OCI-LY3 (cell line): ENCODE measurements at regions not wholly inside any gene's neighbourhood (a gene's known extent, or its start where the extent isn't known, plus 50 kb on each side); places are given as distances from the start of the nearest gene placed in this dataset.

ENCODE experiments used
- H2AFZ ChIP-seq: fragments of 200-600, 300-600 bp; shearing (Covaris generic); 2 replicates; pipeline ENCODE4 v1.6.0; 2014; ENCODE audit warnings: antibody characterized with exemption, low read depth, low read length
- H3K27ac ChIP-seq: fragments of 200-600, 300-600 bp; sonication (generic); 2 replicates; pipeline ENCODE4 v1.5.1; 2014; ENCODE audit warnings: mild to moderate bottlenecking, low read length, moderate library complexity, mixed read lengths
- H3K27me3 ChIP-seq: fragments of 200-600, 300-600 bp; sonication (generic); 2 replicates; pipeline ENCODE4 v1.6.1; 2014; ENCODE audit warnings: low read depth, low read length, mixed read lengths
- H3K36me3 ChIP-seq: fragments of 200-600, 300-600 bp; sonication (generic); replicated peaks from 2 replicates; pipeline ENCODE3; 2014; ENCODE audit warnings: low read depth, low read length, mixed read lengths
- H3K4me1 ChIP-seq: fragments of 300-600, 200-600 bp; sonication (generic); 2 replicates; pipeline ENCODE4 v1.6.1; 2014; ENCODE audit warnings: low read length, mixed read lengths
- H3K4me2 ChIP-seq: fragments of 200-600, 300-600 bp; sonication (generic); 2 replicates; pipeline ENCODE4 v1.6.1; 2014; ENCODE audit warnings: low read length, mixed read lengths
- H3K4me3 ChIP-seq: fragments of 300-600, 200-600 bp; sonication (generic); 2 replicates; pipeline ENCODE4 v1.5.1; 2014; ENCODE audit warnings: antibody characterized with exemption, mild to moderate bottlenecking, low read length, moderate library complexity
- H3K79me2 ChIP-seq: fragments of 300-600, 200-600 bp; shearing (Covaris generic); 2 replicates; pipeline ENCODE4 v1.6.1; 2014; ENCODE audit warnings: mild to moderate bottlenecking, low read length, mixed read lengths
- H3K9ac ChIP-seq: fragments of 300-600, 200-600 bp; shearing (Covaris generic); 2 replicates; pipeline ENCODE4 v1.6.0; 2014; ENCODE audit warnings: mild to moderate bottlenecking, low read length, moderate library complexity
- H3K9me3 ChIP-seq: fragments of 200-600, 300-600 bp; shearing (Covaris generic); 2 replicates; pipeline ENCODE4 v1.6.1; 2014; ENCODE audit warnings: low read length, mixed read lengths; ENCODE audit not compliant: insufficient read depth
- H4K20me1 ChIP-seq: fragments of 200-600, 300-600 bp; sonication (generic); 2 replicates; pipeline ENCODE4 v1.6.1; 2016; ENCODE audit warnings: low read length, mixed read lengths; ENCODE audit not compliant: insufficient read depth
- EZH2phosphoT487 ChIP-seq: fragments of 200-600 bp; shearing (Covaris generic); IDR thresholded peaks from 2 replicates; pipeline ENCODE4 v1.6.1; 2018; ENCODE audit warnings: antibody characterized with exemption, mixed run types, low read depth
- TF ChIP-seq, protein P1 (sequence below): fragments of 200-600, 300-600 bp; sonication (generic); IDR thresholded peaks from 2 replicates; pipeline ENCODE4 v1.5.1; 2014; ENCODE audit warnings: antibody characterized with exemption, low read length, low read depth

DNA sequence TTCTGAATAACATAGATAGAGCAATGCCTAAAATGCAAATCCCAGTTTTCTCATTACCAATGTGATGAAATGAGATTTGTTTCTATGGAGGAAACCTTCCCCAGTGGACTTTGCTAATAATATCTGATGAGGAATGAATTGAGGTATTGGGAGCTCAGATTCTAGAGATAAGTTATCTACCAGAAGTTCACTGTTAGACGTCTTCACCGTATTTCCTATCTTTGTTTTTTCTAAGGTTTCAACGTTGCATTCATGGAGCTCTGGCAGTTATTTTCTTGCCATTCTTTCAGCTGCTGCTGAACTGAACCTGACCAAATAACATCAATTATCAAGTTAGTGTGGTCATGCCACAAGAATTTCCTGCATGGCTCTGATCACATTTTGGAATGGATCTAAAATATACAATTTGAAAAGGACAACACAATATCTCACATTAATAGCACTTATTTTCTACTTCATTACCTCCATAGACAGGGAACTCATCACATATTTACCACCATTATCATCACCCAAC, 511.8 kb upstream of the LCORL start:
- no peaks in the 10 kb centered on the region for H4K20me1 ChIP-seq
- H3K9ac ChIP-seq = no peak overlapping the region
- no peak overlapping the region for H3K4me2 ChIP-seq
- H3K4me1 ChIP-seq = no peaks in the 10 kb centered on the region
- H3K79me2 ChIP-seq = no peaks in the 10 kb centered on the region
- TF ChIP-seq, protein P1, sequence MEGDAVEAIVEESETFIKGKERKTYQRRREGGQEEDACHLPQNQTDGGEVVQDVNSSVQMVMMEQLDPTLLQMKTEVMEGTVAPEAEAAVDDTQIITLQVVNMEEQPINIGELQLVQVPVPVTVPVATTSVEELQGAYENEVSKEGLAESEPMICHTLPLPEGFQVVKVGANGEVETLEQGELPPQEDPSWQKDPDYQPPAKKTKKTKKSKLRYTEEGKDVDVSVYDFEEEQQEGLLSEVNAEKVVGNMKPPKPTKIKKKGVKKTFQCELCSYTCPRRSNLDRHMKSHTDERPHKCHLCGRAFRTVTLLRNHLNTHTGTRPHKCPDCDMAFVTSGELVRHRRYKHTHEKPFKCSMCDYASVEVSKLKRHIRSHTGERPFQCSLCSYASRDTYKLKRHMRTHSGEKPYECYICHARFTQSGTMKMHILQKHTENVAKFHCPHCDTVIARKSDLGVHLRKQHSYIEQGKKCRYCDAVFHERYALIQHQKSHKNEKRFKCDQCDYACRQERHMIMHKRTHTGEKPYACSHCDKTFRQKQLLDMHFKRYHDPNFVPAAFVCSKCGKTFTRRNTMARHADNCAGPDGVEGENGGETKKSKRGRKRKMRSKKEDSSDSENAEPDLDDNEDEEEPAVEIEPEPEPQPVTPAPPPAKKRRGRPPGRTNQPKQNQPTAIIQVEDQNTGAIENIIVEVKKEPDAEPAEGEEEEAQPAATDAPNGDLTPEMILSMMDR = no peak
- no peak for TF ChIP-seq EZH2phosphoT487
- H3K27me3 ChIP-seq = 0 out of 2 replicates have a peak, but pooled peaks cover under 1% of the 10 kb centered on the region
- H3K27ac ChIP-seq = no peak overlapping the region
- 0 out of 2 replicates have a peak, but pooled peaks cover 2% of the 10 kb centered on the region for H3K9me3 ChIP-seq
- H2AFZ ChIP-seq = no peak overlapping the region
- H3K36me3 ChIP-seq = no peaks in the 10 kb centered on the region
- no peak overlapping the region for H3K4me3 ChIP-seq

DNA sequence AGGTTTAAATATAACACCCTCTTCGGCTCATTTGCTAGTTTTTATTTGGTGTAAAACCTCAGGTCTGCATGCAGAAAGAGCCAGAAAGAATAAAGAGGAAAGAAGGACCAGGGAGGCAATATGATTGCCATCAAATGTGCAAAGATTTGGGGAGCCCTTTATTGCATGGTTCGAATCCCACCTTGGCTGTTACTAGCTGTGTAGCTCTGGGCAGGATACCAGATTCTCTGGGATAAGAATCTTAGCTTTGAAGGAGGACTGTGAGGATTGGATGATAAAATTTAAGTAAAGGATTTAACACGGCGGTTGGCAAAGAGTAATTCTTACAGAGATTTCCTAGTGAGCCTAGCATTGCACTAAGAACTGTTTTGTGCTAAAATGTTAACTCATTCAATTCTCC, 510.2 kb upstream of the LCORL start:
- H3K79me2 ChIP-seq = no peaks in the 10 kb centered on the region
- TF ChIP-seq, protein P1 = no peak
- no peak for TF ChIP-seq EZH2phosphoT487
- H3K4me1 ChIP-seq = no peaks in the 10 kb centered on the region
- no peaks in the 10 kb centered on the region for H3K36me3 ChIP-seq
- H4K20me1 ChIP-seq = no peaks in the 10 kb centered on the region
- H3K27ac ChIP-seq = no peak overlapping the region
- no peak overlapping the region for H3K4me3 ChIP-seq
- H3K9ac ChIP-seq = no peak overlapping the region
- H2AFZ ChIP-seq = no peak overlapping the region
- no peak overlapping the region for H3K4me2 ChIP-seq
- 0 out of 2 replicates have a peak, but pooled peaks cover 2% of the 10 kb centered on the region for H3K9me3 ChIP-seq
- no peaks in the 10 kb centered on the region for H3K27me3 ChIP-seq

DNA sequence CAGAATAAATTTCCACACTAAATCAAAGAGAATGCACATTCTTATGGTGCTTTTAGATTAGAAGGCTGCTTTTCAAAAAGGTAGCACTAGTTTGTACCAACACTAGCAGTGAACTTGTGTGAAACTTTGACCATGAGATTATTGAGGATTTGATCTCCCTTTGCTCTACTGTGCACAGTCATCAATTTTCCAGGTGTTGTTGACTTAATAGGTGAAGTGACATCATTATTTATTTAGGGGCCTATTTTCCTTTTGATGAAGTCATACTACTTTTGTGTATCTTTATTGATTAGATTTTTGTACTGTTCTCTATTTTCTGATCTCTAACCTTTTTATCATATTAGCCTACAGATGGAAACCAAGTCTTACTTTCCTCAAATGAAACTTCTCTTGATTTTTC, 507.9 kb upstream of the LCORL start:
- H3K27me3 ChIP-seq = no peaks in the 10 kb centered on the region
- no peaks in the 10 kb centered on the region for H3K36me3 ChIP-seq
- no peaks in the 10 kb centered on the region for H4K20me1 ChIP-seq
- no peak overlapping the region for H3K4me2 ChIP-seq
- H3K9ac ChIP-seq = no peak overlapping the region
- no peaks in the 10 kb centered on the region for H3K4me1 ChIP-seq
- no peak overlapping the region for H3K27ac ChIP-seq
- 0 out of 2 replicates have a peak, but pooled peaks cover 2% of the 10 kb centered on the region for H3K9me3 ChIP-seq
- no peak for TF ChIP-seq EZH2phosphoT487
- TF ChIP-seq, protein P1 = no peak
- no peak overlapping the region for H3K4me3 ChIP-seq
- H3K79me2 ChIP-seq = no peaks in the 10 kb centered on the region
- no peak overlapping the region for H2AFZ ChIP-seq

DNA sequence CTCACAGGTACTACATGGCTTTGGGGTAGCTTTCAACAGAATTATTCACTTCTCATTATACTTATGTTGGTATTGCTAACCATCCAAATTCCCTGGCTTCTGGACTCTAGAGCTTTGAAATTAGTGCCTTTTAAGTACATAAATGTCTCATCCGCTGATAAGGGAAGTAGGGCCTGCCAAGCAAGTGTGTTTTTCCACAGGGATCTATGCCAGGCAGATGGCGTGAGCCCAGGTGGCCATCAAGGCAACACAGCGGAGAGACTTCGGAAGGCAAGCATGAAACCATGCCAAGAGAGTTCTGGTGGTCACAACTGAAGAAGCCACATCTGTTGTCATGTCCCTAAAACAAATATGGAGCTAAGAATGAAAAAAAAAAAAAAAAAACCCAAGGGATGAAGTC, 503.1 kb upstream of the LCORL start:
- no peak overlapping the region for H3K4me2 ChIP-seq
- H3K79me2 ChIP-seq = no peaks in the 10 kb centered on the region
- H3K27ac ChIP-seq = no peak overlapping the region
- no peak overlapping the region for H3K4me3 ChIP-seq
- no peak for TF ChIP-seq EZH2phosphoT487
- TF ChIP-seq, protein P1 = no peak
- H3K36me3 ChIP-seq = no peaks in the 10 kb centered on the region
- no peaks in the 10 kb centered on the region for H4K20me1 ChIP-seq
- H3K9ac ChIP-seq = no peak overlapping the region
- H2AFZ ChIP-seq = no peak overlapping the region
- H3K27me3 ChIP-seq = no peaks in the 10 kb centered on the region
- H3K4me1 ChIP-seq = no peaks in the 10 kb centered on the region
- H3K9me3 ChIP-seq = no peaks in the 10 kb centered on the region
